SU-DHL-6 (cell line): ENCODE measurements at regions not wholly inside any gene's neighbourhood (a gene's known extent, or its start where the extent isn't known, plus 50 kb on each side); places are given as distances from the start of the nearest gene placed in this dataset.

Source experiments
- H2AFZ ChIP-seq: fragments of 200-600 bp; sonication (generic); 2 replicates; pipeline ENCODE4 v1.6.1; 2014; ENCODE audit warnings: low read depth, mild to moderate bottlenecking, moderate library complexity, mixed read lengths, antibody characterized with exemption, low read length; ENCODE audit not compliant: severe bottlenecking
- H3F3A ChIP-seq: fragments of 200-600 bp; shearing (Covaris generic); 2 replicates; pipeline ENCODE4 v1.6.0; 2016; ENCODE audit warnings: antibody characterized with exemption, mild to moderate bottlenecking; ENCODE audit not compliant: insufficient read depth
- H3K27ac ChIP-seq: fragments of 200-600 bp; sonication (generic); 2 replicates; pipeline ENCODE4 v1.5.1; 2016; ENCODE audit warnings: low read depth, mild to moderate bottlenecking, low read length, moderate library complexity, mixed read lengths
- H3K27me3 ChIP-seq: fragments of 200-600 bp; sonication (generic), shearing (Covaris generic); 2 replicates; pipeline ENCODE4 v1.6.0; 2014; ENCODE audit warnings: mild to moderate bottlenecking, low read length
- H3K36me3 ChIP-seq: fragments of 200-600 bp; sonication (generic); 2 replicates; pipeline ENCODE4 v1.6.1; 2014; ENCODE audit warnings: mild to moderate bottlenecking, low read length, mixed read lengths
- H3K4me2 ChIP-seq: fragments of 300-600, 200-600 bp; shearing (Covaris generic), sonication (generic); 2 replicates; pipeline ENCODE4 v1.6.0; 2014; ENCODE audit warnings: low read length, low read depth, mild to moderate bottlenecking; ENCODE audit not compliant: poor library complexity, severe bottlenecking
- H3K4me3 ChIP-seq: fragments of 200-600 bp; sonication (generic); 2 replicates; pipeline ENCODE4 v1.5.1; 2014; ENCODE audit warnings: antibody characterized with exemption, low read length, mild to moderate bottlenecking, mixed read lengths; ENCODE audit not compliant: insufficient read depth, poor library complexity, severe bottlenecking
- H3K79me2 ChIP-seq: fragments of 200-600 bp; sonication (generic); 2 replicates; pipeline ENCODE4 v1.6.1; 2014; ENCODE audit warnings: mild to moderate bottlenecking, low read length, moderate library complexity; ENCODE audit not compliant: insufficient read depth
- H3K9ac ChIP-seq: fragments of 200-600 bp; sonication (generic); 2 replicates; pipeline ENCODE4 v1.7.0; 2014; ENCODE audit warnings: mild to moderate bottlenecking, low read length
- H3K9me2 ChIP-seq: fragments of 200-600 bp; sonication (generic); replicated peaks from 2 replicates; pipeline ENCODE4 v1.6.1; 2014; ENCODE audit warnings: low read length; ENCODE audit not compliant: insufficient read depth
- H3K9me3 ChIP-seq: fragments of 200-600 bp; sonication (generic); 2 replicates; pipeline ENCODE4 v1.6.1; 2014; ENCODE audit warnings: low read length, mixed read lengths; ENCODE audit not compliant: insufficient read depth
- H4K20me1 ChIP-seq: fragments of 200-600 bp; sonication (generic); 2 replicates; pipeline ENCODE4 v1.6.1; 2014; ENCODE audit warnings: low read depth, mild to moderate bottlenecking, antibody characterized with exemption, low read length, moderate library complexity, mixed read lengths
- CTCF ChIP-seq: fragments of 200-600 bp; sonication (generic); IDR thresholded peaks from one replicate; pipeline ENCODE4 v1.5.1; 2017; ENCODE audit warnings: antibody characterized with exemption, mild to moderate bottlenecking, low read length, moderate library complexity; ENCODE audit not compliant: insufficient read depth, poor library complexity, severe bottlenecking
- EZH2phosphoT487 ChIP-seq: fragments of 200-600 bp; sonication (generic), shearing (Covaris generic); conservative IDR thresholded peaks from 2 replicates; pipeline ENCODE4 v1.6.1; 2018; ENCODE audit warnings: mild to moderate bottlenecking, antibody characterized with exemption, low read length, moderate library complexity, mixed read lengths

DNA sequence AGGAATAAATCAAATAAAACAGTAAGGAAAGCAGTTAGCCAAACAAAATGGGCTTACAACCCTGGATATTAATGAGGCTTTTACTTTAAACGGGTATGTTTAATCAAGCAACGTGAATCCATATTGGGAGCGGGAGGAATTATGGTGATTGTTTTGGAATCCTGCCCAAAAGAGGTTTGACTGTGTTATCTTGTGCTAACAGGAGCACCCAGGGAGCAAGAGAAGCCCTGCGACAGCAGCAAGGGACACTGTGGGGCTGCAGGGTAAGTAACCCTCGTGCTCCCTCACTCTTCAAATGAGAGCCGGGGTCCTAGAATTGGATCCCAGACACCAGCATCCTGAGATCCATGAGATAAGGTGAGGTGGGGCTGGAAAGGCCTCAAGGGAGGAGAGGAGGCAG is 72.6 kb upstream of the PGBD5 start:
- H3K27me3 ChIP-seq = no peaks in the 10 kb centered on the region
- no peak overlapping the region for H3K4me3 ChIP-seq
- H3K36me3 ChIP-seq = no peaks in the 10 kb centered on the region
- H3F3A ChIP-seq = no peaks in the 10 kb centered on the region
- H3K9me2 ChIP-seq = no peaks in the 10 kb centered on the region
- H3K4me2 ChIP-seq = no peak overlapping the region
- H2AFZ ChIP-seq = no peak overlapping the region
- no peaks in the 10 kb centered on the region for H3K9me3 ChIP-seq
- TF ChIP-seq EZH2phosphoT487 (no peak), CTCF (no peak)
- no peaks in the 10 kb centered on the region for H3K79me2 ChIP-seq
- no peaks in the 10 kb centered on the region for H4K20me1 ChIP-seq
- no peak overlapping the region for H3K9ac ChIP-seq
- H3K27ac ChIP-seq = no peak overlapping the region

- Histone ChIP-seq H3K9me3 (no peaks in the 10 kb centered on the region), H3K27me3 (no peaks in the 10 kb centered on the region), H3K9ac (no peak overlapping the region), H4K20me1 (no peaks in the 10 kb centered on the region), H3K9me2 (no peaks in the 10 kb centered on the region; the same call in 1 of the 2 replicates), H3K4me3 (no peak overlapping the region), H3F3A (no peaks in the 10 kb centered on the region), H3K79me2 (no peaks in the 10 kb centered on the region), H3K36me3 (no peaks in the 10 kb centered on the region), H2AFZ (no peak overlapping the region), H3K27ac (no peak overlapping the region), H3K4me2 (no peak overlapping the region)
- TF ChIP-seq EZH2phosphoT487 = no peak
- TF ChIP-seq CTCF = no peak
These were observed 70.3 kb upstream of the PGBD5 start for GRCh38 chr1:230496451-230496850.

- Histone ChIP-seq H3K36me3 (no peaks in the 10 kb centered on the region), H3K9me3 (no peaks in the 10 kb centered on the region), H3K9ac (no peak overlapping the region), H3K27me3 (no peaks in the 10 kb centered on the region), H2AFZ (no peak overlapping the region), H3F3A (no peaks in the 10 kb centered on the region), H3K9me2 (no peaks in the 10 kb centered on the region; the same call in 1 of the 2 replicates), H3K4me3 (no peak overlapping the region), H4K20me1 (no peaks in the 10 kb centered on the region), H3K4me2 (no peak overlapping the region), H3K27ac (no peak overlapping the region), H3K79me2 (no peaks in the 10 kb centered on the region)
- TF ChIP-seq EZH2phosphoT487 (no peak), CTCF (no peak)
These were observed 69.8 kb upstream of the PGBD5 start for GRCh38 chr1:230495891-230496385.
